GM23338 (cell line): ENCODE measurements at regions not wholly inside any gene's neighbourhood (a gene's known extent, or its start where the extent isn't known, plus 50 kb on each side); places are given as distances from the start of the nearest gene placed in this dataset.

Source experiments
- ATAC-seq: fragments of 200-7000 bp; cut with Tn5 transposase; 3 replicates; pipeline ENCODE4 v1.9.1; 2020
- DNase-seq: peaks from one replicate; pipeline ENCODE4 v3.0.0-alpha.2; 2015; ENCODE audit warnings: low spot score
- H2AFZ ChIP-seq: fragments of 200-600 bp; sonication (generic); 2 replicates; pipeline ENCODE4 v1.8.0; 2016; ENCODE audit warnings: antibody characterized with exemption, mild to moderate bottlenecking, moderate library complexity
- H3F3A ChIP-seq: fragments of 200-600 bp; sonication (generic); replicated peaks from 2 replicates; pipeline ENCODE4 v1.8.0; 2017; ENCODE audit warnings: antibody characterized with exemption, mixed run types, low read depth
- H3K27ac ChIP-seq: fragments of 200-600 bp; sonication (generic); 2 replicates; pipeline ENCODE4 v1.6.1; 2016; ENCODE audit warnings: low read depth
- H3K27me3 ChIP-seq: fragments of 200-600 bp; sonication (generic); 2 replicates; pipeline ENCODE4 v1.8.0; 2016; ENCODE audit warnings: mild to moderate bottlenecking, mixed run types, moderate library complexity; ENCODE audit not compliant: insufficient read depth
- H3K36me3 ChIP-seq: fragments of 200-600 bp; sonication (generic); 2 replicates; pipeline ENCODE4 v1.8.0; 2016; ENCODE audit warnings: mild to moderate bottlenecking; ENCODE audit not compliant: insufficient read depth
- H3K4me1 ChIP-seq: fragments of 200-600 bp; sonication (generic); 2 replicates; pipeline ENCODE4 v1.8.0; 2016; ENCODE audit warnings: mild to moderate bottlenecking, moderate library complexity; ENCODE audit not compliant: insufficient read depth
- H3K4me2 ChIP-seq: fragments of 200-600 bp; sonication (generic); 2 replicates; pipeline ENCODE4 v1.7.1; 2017; ENCODE audit warnings: mixed run types
- H3K4me3 ChIP-seq: fragments of 200-600 bp; sonication (generic); 2 replicates; pipeline ENCODE4 v1.6.1; 2016; ENCODE audit warnings: mixed run types
- H3K79me2 ChIP-seq: fragments of 200-600 bp; sonication (generic); replicated peaks from 2 replicates; pipeline ENCODE4 v1.8.0; 2017; ENCODE audit warnings: mild to moderate bottlenecking; ENCODE audit not compliant: insufficient read depth
- H3K9me2 ChIP-seq: fragments of 200-600 bp; sonication (generic); 2 replicates; pipeline ENCODE4 v1.8.0; 2017; ENCODE audit not compliant: insufficient read depth
- H4K20me1 ChIP-seq: fragments of 200-600 bp; sonication (generic); replicated peaks from 2 replicates; pipeline ENCODE4 v1.8.0; 2017; ENCODE audit warnings: mild to moderate bottlenecking; ENCODE audit not compliant: insufficient read depth
- H3K27ac Mint-ChIP-seq: 2 replicates; pipeline ENCODE4 v1.8.0; 2020; ENCODE audit warnings: inconsistent platforms, mild to moderate bottlenecking, moderate library complexity, mixed read lengths
- H3K27me3 Mint-ChIP-seq: 3 replicates; pipeline ENCODE4 v1.8.0; 2022; ENCODE audit warnings: low read depth, mild to moderate bottlenecking, moderate library complexity, mixed read lengths, inconsistent platforms; ENCODE audit not compliant: insufficient read depth, poor library complexity
- H3K36me3 Mint-ChIP-seq: 3 replicates; pipeline ENCODE4 v1.8.0; 2021; ENCODE audit warnings: low read depth, mild to moderate bottlenecking, inconsistent platforms, moderate library complexity, mixed read lengths
- H3K4me1 Mint-ChIP-seq: 3 replicates; pipeline ENCODE4 v1.8.0; 2020; ENCODE audit warnings: mild to moderate bottlenecking, inconsistent platforms, mixed read lengths
- H3K4me3 Mint-ChIP-seq: 3 replicates; pipeline ENCODE4 v1.8.0; 2021; ENCODE audit warnings: moderate library complexity, mild to moderate bottlenecking, inconsistent platforms, mixed read lengths
- H3K9me3 Mint-ChIP-seq: 3 replicates; pipeline ENCODE4 v1.8.0; 2020; ENCODE audit warnings: moderate library complexity, mild to moderate bottlenecking, inconsistent platforms, mixed read lengths
- CREB1 ChIP-seq: fragments of 250-450 bp; sonication (Bioruptor Pico); IDR thresholded peaks from 2 replicates; pipeline ENCODE4 v1.5.0; 2020; ENCODE audit warnings: low read depth, mild to moderate bottlenecking, moderate library complexity
- CTCF ChIP-seq, 2 experiments: fragments of 200-600 bp in 1 of 2; sonication (generic) in 1 of 2; conservative IDR thresholded peaks; 2 replicates each; pipeline versions ENCODE4 v1.5.1 to v1.6.1; 2016 to 2017; ENCODE audit warnings: antibody characterized with exemption in 2 of 2, low read depth in 2 of 2, mild to moderate bottlenecking in 2 of 2, moderate library complexity in 1 of 2
- ETS1 ChIP-seq: IDR thresholded peaks from 2 replicates; pipeline ENCODE4 v1.6.1; 2016; ENCODE audit warnings: antibody characterized with exemption
- EZH2 ChIP-seq: fragments of 200-600 bp; sonication (generic); IDR thresholded peaks from one replicate; pipeline ENCODE4 v1.8.0; 2017; ENCODE audit warnings: antibody characterized with exemption, mild to moderate bottlenecking, low read depth; ENCODE audit not compliant: unreplicated experiment
- EZH2phosphoT487 ChIP-seq: fragments of 200-600 bp; sonication (generic); IDR thresholded peaks from one replicate; pipeline ENCODE4 v1.8.1; 2018; ENCODE audit warnings: antibody characterized with exemption; ENCODE audit not compliant: unreplicated experiment
- JUNB ChIP-seq: IDR thresholded peaks from one replicate; pipeline ENCODE4 v1.6.1; 2016; ENCODE audit warnings: antibody characterized with exemption; ENCODE audit not compliant: unreplicated experiment
- NANOG ChIP-seq: IDR thresholded peaks from 2 replicates; pipeline ENCODE4 v1.6.1; 2016; ENCODE audit warnings: antibody characterized with exemption, borderline replicate concordance
- POLR2AphosphoS5 ChIP-seq: IDR thresholded peaks from 2 replicates; pipeline ENCODE4 v1.6.1; 2016; ENCODE audit warnings: antibody characterized with exemption, low read depth
- REST ChIP-seq: IDR thresholded peaks from one replicate; pipeline ENCODE4 v1.6.1; 2018; ENCODE audit warnings: antibody characterized with exemption; ENCODE audit not compliant: unreplicated experiment
- STAT1 ChIP-seq: IDR thresholded peaks from one replicate; pipeline ENCODE4 v1.6.1; 2016; ENCODE audit warnings: antibody characterized with exemption; ENCODE audit not compliant: unreplicated experiment
- ZNF114 ChIP-seq: fragments of 250-450 bp; sonication (Bioruptor Pico); IDR thresholded peaks from 2 replicates; pipeline ENCODE4 v1.5.0; 2020; ENCODE audit warnings: mild to moderate bottlenecking, moderate library complexity
- ZNF331 ChIP-seq: fragments of 250-450 bp; sonication (Bioruptor Pico); IDR thresholded peaks from 2 replicates; pipeline ENCODE4 v1.5.0; 2020; ENCODE audit warnings: low read depth, mild to moderate bottlenecking, moderate library complexity
- ZNF462 ChIP-seq: fragments of 250-450 bp; sonication (Bioruptor Pico); IDR thresholded peaks from 2 replicates; pipeline ENCODE4 v1.5.0; 2020; ENCODE audit warnings: mild to moderate bottlenecking, moderate library complexity

- TF ChIP-seq ZNF462 (CRISPR knock-in tag) (no peak), ZNF331 (CRISPR knock-in tag) (no peak), REST (no peak), EZH2phosphoT487 (no peak)
Measured at GRCh38 chr6:163872335-163872734, 457.8 kb downstream of the QKI start (continued).

- no peak overlapping the region for H3K27ac ChIP-seq
- no peaks in the 10 kb centered on the region for H3K27me3 Mint-ChIP-seq
- TF ChIP-seq JUNB (no peak), EZH2 (no peak), POLR2AphosphoS5 (no peak), ETS1 (no peak), ZNF331 (CRISPR knock-in tag) (no peak), NANOG (no peak), ZNF114 (no peak), STAT1 (no peak), CREB1 (CRISPR knock-in tag) (no peak), CTCF (conservative IDR thresholded peaks at IDR 0.05; ENCODE audit: low read depth in 2 of 2) (no peak), EZH2phosphoT487 (no peak)
Measured at GRCh38 chr6:163871616-163872015, 457.1 kb downstream of the QKI start.

More at GRCh38 chr6:163871616-163872015, 457.1 kb downstream of the QKI start:
- no peak overlapping the region for H3K27ac Mint-ChIP-seq
- H3K9me3 Mint-ChIP-seq, result no peaks in the 10 kb centered on the region
- H3K79me2 ChIP-seq, result no peaks in the 10 kb centered on the region
- no peaks in the 10 kb centered on the region for H3K36me3 ChIP-seq
- 0 out of 2 replicates have a peak, but pooled peaks cover 9% of the 10 kb centered on the region for H3K9me2 ChIP-seq
- H3F3A ChIP-seq, result no peaks in the 10 kb centered on the region
- H4K20me1 ChIP-seq, result no peaks in the 10 kb centered on the region
- no peak overlapping the region for H3K4me3 Mint-ChIP-seq
- DNase-seq (no peak), ATAC-seq (no peak)
- no peaks in the 10 kb centered on the region for H3K36me3 Mint-ChIP-seq
- H3K27me3 ChIP-seq, result no peaks in the 10 kb centered on the region
- peaks cover 7% of the 10 kb centered on the region for H3K4me1 Mint-ChIP-seq
- H3K4me3 ChIP-seq, result no peak overlapping the region
- H3K4me1 ChIP-seq, result 0 out of 2 replicates have a peak, but pooled peaks cover 5% of the 10 kb centered on the region
- H2AFZ ChIP-seq, result no peak overlapping the region
- H3K4me2 ChIP-seq, result no peak overlapping the region
